Retinal pigment epithelial cell (primary cell): ENCODE measurements at regions not wholly inside any gene's neighbourhood (a gene's known extent, or its start where the extent isn't known, plus 50 kb on each side); places are given as distances from the start of the nearest gene placed in this dataset.
A peak's percentile ranks its signal among the peaks of the same experiment; 100 is the strongest.

Source experiments
- DNase-seq: peaks from one replicate; pipeline ENCODE4 v3.0.0-alpha.2; 2010; ENCODE audit warnings: low read depth
- H3K4me3 ChIP-seq: 2 replicates; pipeline ENCODE4 v1.5.1; 2011; ENCODE audit warnings: mild to moderate bottlenecking, low read length, control low read depth, moderate library complexity
- TF ChIP-seq, protein P1 (sequence below): conservative IDR thresholded peaks from 2 replicates; pipeline ENCODE4 v1.5.1; 2011; ENCODE audit warnings: low read depth, low read length, control low read depth, inconsistent platforms

DNA sequence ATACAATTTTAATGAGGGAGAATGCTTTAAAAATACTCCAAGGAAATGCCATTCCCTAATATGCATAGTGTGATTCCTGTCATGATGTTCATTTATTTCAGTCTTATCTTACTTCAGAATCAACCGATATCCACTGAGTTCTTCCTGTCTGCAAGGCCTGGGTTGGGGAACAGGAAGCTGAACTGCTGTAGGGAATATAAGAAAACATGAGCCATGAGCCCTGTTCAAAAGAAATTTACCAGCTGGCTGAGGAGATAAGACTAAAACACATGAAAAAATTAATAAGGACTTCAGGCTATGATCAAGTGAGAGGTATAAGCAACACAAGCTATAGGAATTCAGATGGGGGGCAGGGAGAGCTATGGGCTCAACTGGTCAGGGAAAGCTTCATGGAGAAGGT lies 184.7 kb downstream of the PLPP4 start:
- TF ChIP-seq, protein P1, sequence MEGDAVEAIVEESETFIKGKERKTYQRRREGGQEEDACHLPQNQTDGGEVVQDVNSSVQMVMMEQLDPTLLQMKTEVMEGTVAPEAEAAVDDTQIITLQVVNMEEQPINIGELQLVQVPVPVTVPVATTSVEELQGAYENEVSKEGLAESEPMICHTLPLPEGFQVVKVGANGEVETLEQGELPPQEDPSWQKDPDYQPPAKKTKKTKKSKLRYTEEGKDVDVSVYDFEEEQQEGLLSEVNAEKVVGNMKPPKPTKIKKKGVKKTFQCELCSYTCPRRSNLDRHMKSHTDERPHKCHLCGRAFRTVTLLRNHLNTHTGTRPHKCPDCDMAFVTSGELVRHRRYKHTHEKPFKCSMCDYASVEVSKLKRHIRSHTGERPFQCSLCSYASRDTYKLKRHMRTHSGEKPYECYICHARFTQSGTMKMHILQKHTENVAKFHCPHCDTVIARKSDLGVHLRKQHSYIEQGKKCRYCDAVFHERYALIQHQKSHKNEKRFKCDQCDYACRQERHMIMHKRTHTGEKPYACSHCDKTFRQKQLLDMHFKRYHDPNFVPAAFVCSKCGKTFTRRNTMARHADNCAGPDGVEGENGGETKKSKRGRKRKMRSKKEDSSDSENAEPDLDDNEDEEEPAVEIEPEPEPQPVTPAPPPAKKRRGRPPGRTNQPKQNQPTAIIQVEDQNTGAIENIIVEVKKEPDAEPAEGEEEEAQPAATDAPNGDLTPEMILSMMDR: no peak
- no peak for DNase-seq
- H3K4me3 ChIP-seq: no peak overlapping the region

GRCh38 chr10:120643351-120643750 lies 186.3 kb downstream of the PLPP4 start:
- TF ChIP-seq, protein P1: no peak
- no peak for DNase-seq
- H3K4me3 ChIP-seq: no peak overlapping the region

- TF ChIP-seq, protein P1: no peak
- H3K4me3 ChIP-seq: no peak overlapping the region
- DNase-seq: no peak
Observed at GRCh38 chr10:120644556-120645410, 187.8 kb downstream of the PLPP4 start.

- DNase-seq: no peak
- H3K4me3 ChIP-seq: no peak overlapping the region
- TF ChIP-seq, protein P1: no peak
Observed at GRCh38 chr10:120646159-120646732, 189.2 kb downstream of the PLPP4 start.

DNA sequence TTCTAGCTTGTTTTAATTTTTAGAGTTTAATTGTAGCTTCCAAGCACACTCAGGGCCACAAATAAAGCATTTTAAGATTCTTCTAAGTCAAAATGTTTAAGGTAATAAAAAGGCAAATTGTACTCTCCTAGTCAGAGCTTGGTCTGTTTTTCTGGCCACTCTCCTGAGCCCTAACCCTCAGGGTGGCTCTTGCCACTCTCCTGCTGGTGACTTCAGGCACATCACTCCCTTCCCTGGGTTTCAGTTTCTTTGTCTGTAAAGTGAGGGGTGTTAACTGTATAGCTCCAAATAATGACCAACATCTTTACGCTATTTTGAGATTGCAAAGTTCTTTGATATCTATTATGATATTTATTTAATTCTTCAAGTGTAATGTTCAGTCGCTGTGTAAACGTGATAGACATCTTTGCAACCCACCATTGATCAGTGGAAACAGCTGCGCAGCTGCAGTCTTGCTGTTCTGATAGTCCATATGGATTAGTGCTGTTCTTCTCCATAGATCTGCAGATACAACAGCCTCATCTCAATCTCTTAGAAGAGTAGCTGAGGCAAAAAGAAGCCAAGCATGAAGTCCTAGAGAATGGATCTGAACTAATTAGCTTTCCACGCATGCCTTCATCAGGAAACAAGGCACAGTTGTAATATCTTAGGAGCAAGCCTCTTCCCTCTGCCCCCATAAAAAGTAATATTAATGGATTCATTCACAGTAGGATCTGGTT lies 189.9 kb downstream of the PLPP4 start:
- no peak for DNase-seq
- TF ChIP-seq, protein P1: peak; percentile 29
- no peak overlapping the region for H3K4me3 ChIP-seq

- TF ChIP-seq, protein P1: no peak
- DNase-seq: no peak
Observed at GRCh38 chr10:120650705-120651399, 193.8 kb downstream of the PLPP4 start.

More at GRCh38 chr10:120650705-120651399, 193.8 kb downstream of the PLPP4 start:
- no peak overlapping the region for H3K4me3 ChIP-seq
